ENCODE measurements at regions not wholly inside any gene's neighbourhood (a gene's known extent, or its start where the extent isn't known, plus 50 kb on each side); places are given as distances from the start of the nearest gene placed in this dataset.

- no peak for DNase-seq
Observed at GRCh38 chr11:28471537-28471936, 363.3 kb downstream of the METTL15 start.

- no peak for DNase-seq
Observed at GRCh38 chr11:28470180-28470579, 362.0 kb downstream of the METTL15 start.

- no peak for DNase-seq
Observed at GRCh38 chr11:28466506-28466905, 358.3 kb downstream of the METTL15 start.

- no peak for DNase-seq
Observed at GRCh38 chr11:28464252-28464867, 356.2 kb downstream of the METTL15 start.

- DNase-seq, result no peak
Observed at GRCh38 chr11:28463826-28464225, 355.6 kb downstream of the METTL15 start.

- no peak for DNase-seq
Observed at GRCh38 chr11:28461846-28462245, 353.7 kb downstream of the METTL15 start.

- DNase-seq, result no peak
Observed at GRCh38 chr11:28461338-28461737, 353.1 kb downstream of the METTL15 start.

GRCh38 chr11:28460348-28460747 lies 352.2 kb downstream of the METTL15 start:
- DNase-seq, result no peak

GRCh38 chr11:28459912-28460311 lies 351.7 kb downstream of the METTL15 start:
- DNase-seq, result no peak

GRCh38 chr11:28457481-28458065 lies 349.4 kb downstream of the METTL15 start:
- DNase-seq, result no peak

- no peak for DNase-seq
Observed at GRCh38 chr11:28448186-28448585, 340.0 kb downstream of the METTL15 start.

GRCh38 chr11:28447226-28447625 lies 339.0 kb downstream of the METTL15 start:
- DNase-seq, result no peak

- DNase-seq, result no peak
Observed at GRCh38 chr11:28442131-28442530, 333.9 kb downstream of the METTL15 start.

GRCh38 chr11:28439403-28439802 lies 331.2 kb downstream of the METTL15 start:
- DNase-seq, result no peak

GRCh38 chr11:28420099-28420498 lies 311.9 kb downstream of the METTL15 start:
- no peak for DNase-seq

- no peak for DNase-seq
Observed at GRCh38 chr11:28417601-28418323, 309.6 kb downstream of the METTL15 start.

- DNase-seq, result no peak
Observed at GRCh38 chr11:28412029-28412428, 303.8 kb downstream of the METTL15 start.

- no peak for DNase-seq
Observed at GRCh38 chr11:28401446-28401845, 293.3 kb downstream of the METTL15 start.

- DNase-seq, result no peak
Observed at GRCh38 chr11:28400331-28401100, 292.3 kb downstream of the METTL15 start.

GRCh38 chr11:28393348-28393747 lies 285.2 kb downstream of the METTL15 start:
- no peak for DNase-seq

- no peak for DNase-seq
Observed at GRCh38 chr11:28384418-28384817, 276.2 kb downstream of the METTL15 start.

GRCh38 chr11:28383456-28383855 lies 275.3 kb downstream of the METTL15 start:
- no peak for DNase-seq

All from occipital lobe (tissue), 1 donor.